Thoracic aorta (tissue), 2 donors: ENCODE measurements at regions not wholly inside any gene's neighbourhood (a gene's known extent, or its start where the extent isn't known, plus 50 kb on each side); places are given as distances from the start of the nearest gene placed in this dataset.

ENCODE experiments used
- ATAC-seq: fragments of 150-250 bp; one replicate; pipeline ENCODE4 v1.8.0; 2017; ENCODE audit warnings: low read depth; ENCODE audit not compliant: insufficient number of reproducible peaks, low FRiP score
- DNase-seq: peaks from one replicate; pipeline ENCODE4 v3.0.0-alpha.2; 2020; ENCODE audit warnings: low spot score
- H3K27ac ChIP-seq, 2 donors: fragments of 200-600 bp; sonication (generic); 1 replicate in 1 of 2; 2 replicates in 1 of 2; pipeline ENCODE4 v1.5.1; 2016; ENCODE audit warnings: mild to moderate bottlenecking in 2 of 2, moderate library complexity in 2 of 2
- H3K27me3 ChIP-seq: fragments of 200-600 bp; sonication (generic); replicated peaks from 2 replicates; pipeline ENCODE4 v1.6.0; 2016; ENCODE audit warnings: mild to moderate bottlenecking; ENCODE audit not compliant: insufficient read depth
- H3K36me3 ChIP-seq: fragments of 200-600 bp; sonication (generic); one replicate; pipeline ENCODE4 v1.5.1; 2016
- H3K4me1 ChIP-seq, 2 donors: fragments of 200-600 bp; sonication (generic); 1 replicate in 1 of 2; 2 replicates in 1 of 2; pipeline versions ENCODE4 v1.5.1 to v1.6.0; 2016; ENCODE audit warnings: low read depth in 2 of 2, mild to moderate bottlenecking in 1 of 2; ENCODE audit not compliant: control insufficient read depth in 1 of 2
- H3K4me3 ChIP-seq: fragments of 200-600 bp; sonication (generic); 2 replicates; pipeline ENCODE4 v1.5.1; 2016; ENCODE audit warnings: mild to moderate bottlenecking
- H3K9me3 ChIP-seq: fragments of 200-600 bp; sonication (generic); 2 replicates; pipeline ENCODE4 v1.5.1; 2016
- TF ChIP-seq, protein P1 (sequence below): fragments of 200-600 bp; sonication (generic); IDR thresholded peaks from one replicate; pipeline ENCODE4 v1.5.1; 2019; ENCODE audit warnings: antibody characterized with exemption

DNA sequence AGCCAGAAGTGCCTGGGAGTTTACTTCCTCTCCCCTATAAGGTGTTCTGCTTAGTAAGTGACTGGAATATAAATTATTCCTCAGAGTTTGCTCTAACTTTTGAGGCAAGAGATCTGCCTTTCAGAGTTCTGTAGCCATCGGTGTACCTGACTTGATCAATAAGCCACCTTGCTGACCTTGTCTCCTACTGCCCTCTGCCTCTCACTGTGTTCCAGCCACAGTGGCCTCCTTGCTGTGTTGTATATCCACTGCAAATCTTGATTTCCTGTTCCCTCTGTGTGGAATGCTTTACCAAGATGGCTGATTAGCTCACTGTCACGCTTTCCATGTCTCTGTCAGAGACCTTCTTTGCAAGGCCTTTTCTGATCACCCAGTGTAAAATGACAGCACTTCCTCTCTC is 442.4 kb downstream of the SQOR start:
- H3K4me3 ChIP-seq = no peak overlapping the region
- H3K4me1 ChIP-seq = no peaks in the 10 kb centered on the region
- no peak for ATAC-seq
- TF ChIP-seq, protein P1, sequence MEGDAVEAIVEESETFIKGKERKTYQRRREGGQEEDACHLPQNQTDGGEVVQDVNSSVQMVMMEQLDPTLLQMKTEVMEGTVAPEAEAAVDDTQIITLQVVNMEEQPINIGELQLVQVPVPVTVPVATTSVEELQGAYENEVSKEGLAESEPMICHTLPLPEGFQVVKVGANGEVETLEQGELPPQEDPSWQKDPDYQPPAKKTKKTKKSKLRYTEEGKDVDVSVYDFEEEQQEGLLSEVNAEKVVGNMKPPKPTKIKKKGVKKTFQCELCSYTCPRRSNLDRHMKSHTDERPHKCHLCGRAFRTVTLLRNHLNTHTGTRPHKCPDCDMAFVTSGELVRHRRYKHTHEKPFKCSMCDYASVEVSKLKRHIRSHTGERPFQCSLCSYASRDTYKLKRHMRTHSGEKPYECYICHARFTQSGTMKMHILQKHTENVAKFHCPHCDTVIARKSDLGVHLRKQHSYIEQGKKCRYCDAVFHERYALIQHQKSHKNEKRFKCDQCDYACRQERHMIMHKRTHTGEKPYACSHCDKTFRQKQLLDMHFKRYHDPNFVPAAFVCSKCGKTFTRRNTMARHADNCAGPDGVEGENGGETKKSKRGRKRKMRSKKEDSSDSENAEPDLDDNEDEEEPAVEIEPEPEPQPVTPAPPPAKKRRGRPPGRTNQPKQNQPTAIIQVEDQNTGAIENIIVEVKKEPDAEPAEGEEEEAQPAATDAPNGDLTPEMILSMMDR = no peak
- no peaks in the 10 kb centered on the region for H3K9me3 ChIP-seq
- H3K36me3 ChIP-seq = no peaks in the 10 kb centered on the region
- H3K27ac ChIP-seq = no peak overlapping the region
- no peaks in the 10 kb centered on the region for H3K27me3 ChIP-seq
- no peak for DNase-seq

DNA sequence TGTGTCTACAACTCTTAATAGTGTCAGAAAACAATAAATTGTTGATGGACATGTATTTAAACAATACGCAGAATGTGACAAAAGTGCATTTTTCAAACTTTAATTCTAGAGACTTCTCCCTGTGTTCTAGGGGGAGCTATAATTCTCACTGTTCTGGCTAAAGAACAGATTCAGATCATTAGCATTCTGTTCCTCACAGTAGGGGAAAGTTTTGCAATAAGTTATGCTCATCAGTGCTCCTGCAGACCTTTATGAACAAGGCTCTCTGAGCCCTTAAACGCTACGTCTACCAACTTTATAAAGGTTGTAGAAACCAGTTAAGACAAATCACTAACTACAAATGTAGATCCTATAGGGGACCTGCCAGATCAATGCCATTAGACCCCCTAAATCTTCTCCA is 444.2 kb downstream of the SQOR start:
- H3K27me3 ChIP-seq = no peaks in the 10 kb centered on the region
- no peaks in the 10 kb centered on the region for H3K4me1 ChIP-seq
- ATAC-seq = no peak
- TF ChIP-seq, protein P1 = no peak
- H3K27ac ChIP-seq = no peak overlapping the region
- H3K36me3 ChIP-seq = no peaks in the 10 kb centered on the region
- DNase-seq = no peak
- no peak overlapping the region for H3K4me3 ChIP-seq
- H3K9me3 ChIP-seq = no peaks in the 10 kb centered on the region

DNA sequence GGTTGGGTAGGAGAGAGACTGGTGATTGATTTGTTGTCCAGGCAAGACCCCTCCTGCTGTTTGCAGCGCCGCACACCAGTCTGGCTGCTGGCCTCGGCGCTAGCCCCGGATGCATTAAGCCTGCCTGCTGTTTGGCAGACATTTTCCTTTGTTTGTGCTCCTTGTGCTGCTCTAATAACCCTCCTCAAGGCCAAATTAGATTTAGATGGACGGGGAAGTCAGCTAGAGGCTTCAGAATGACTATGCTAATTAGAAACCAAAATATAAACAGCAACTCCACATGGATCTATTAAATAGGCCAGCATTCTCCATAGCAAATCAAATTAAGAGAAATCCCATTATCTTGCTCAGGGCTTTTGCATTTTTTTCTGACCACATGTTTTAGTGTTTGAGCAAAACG is 445.2 kb downstream of the SQOR start:
- Histone ChIP-seq H3K9me3 (no peaks in the 10 kb centered on the region), H3K36me3 (no peaks in the 10 kb centered on the region), H3K4me3 (no peak overlapping the region), H3K27ac (no peak overlapping the region), H3K27me3 (no peaks in the 10 kb centered on the region), H3K4me1 (no peaks in the 10 kb centered on the region)
- TF ChIP-seq, protein P1 = no peak
- DNase-seq = no peak
- ATAC-seq = no peak

DNA sequence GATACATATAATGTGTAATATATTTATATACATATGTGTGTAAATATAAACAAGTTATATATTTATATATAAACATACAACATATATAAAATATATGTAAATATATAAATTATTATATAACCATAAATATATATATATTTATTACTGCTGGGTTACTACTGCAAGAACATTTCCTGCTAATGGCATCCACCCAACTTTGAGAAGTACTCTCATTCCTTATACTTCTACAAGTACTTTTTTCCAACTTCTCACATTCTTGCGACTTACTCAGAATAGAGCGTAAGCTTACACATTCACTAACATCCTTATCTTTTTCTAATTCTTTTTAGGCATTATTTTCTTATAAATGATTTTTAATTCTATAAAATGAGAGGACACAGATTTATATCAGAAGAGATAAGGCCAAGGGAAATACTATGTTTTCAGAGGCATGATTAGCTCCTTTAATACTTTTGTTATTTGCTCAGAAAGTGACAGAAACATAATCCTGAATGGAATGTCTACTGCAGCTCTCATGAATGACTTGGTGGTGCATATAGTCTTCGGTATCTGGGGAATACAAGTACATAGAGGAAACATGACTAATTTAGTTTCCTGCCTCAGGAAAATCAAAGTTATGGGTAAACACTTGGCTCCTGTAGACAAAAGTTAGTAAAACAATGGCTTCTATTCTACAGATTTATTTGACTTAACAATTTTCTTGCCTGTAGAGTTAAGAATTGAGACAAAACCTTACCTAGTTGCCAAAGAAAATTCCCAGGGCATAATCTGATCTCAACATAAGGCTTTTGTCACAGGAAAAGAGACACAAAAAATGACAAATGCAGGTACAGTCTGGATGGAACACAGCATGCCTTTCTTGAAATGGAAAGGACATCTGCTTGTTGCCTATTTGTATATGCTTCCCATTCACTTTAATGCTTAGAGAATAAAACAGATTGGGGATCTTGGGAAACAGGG is 453.9 kb downstream of the SQOR start:
- Histone ChIP-seq H3K36me3 (no peaks in the 10 kb centered on the region), H3K9me3 (no peaks in the 10 kb centered on the region), H3K27me3 (no peaks in the 10 kb centered on the region), H3K4me1 (no peaks in the 10 kb centered on the region), H3K27ac (no peak overlapping the region), H3K4me3 (no peak overlapping the region)
- TF ChIP-seq, protein P1 = no peak
- ATAC-seq = no peak
- DNase-seq = no peak

DNA sequence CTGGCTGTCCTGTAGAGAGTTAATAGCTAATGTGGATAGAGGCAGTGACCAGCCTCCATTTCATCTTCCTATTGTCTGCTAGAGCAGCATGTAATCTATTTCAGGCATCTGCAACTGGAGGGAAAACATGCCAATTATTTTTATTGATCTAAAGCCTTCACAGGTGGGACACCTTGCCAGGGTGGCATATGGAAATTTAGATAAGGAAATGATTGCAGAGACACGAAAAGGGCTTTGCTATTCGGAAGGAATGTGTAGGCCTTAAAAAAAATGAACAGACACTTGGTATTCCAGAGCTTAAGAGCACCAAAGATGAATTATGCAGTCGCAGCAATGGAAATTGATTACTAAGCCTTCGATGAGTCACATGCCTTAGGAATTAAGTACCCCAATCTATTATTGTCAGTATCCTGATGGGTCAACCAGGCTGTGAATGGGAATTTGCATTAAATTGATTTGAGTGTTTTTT is 454.7 kb downstream of the SQOR start:
- Histone ChIP-seq H3K27ac (no peak overlapping the region), H3K27me3 (no peaks in the 10 kb centered on the region), H3K4me3 (no peak overlapping the region), H3K4me1 (no peaks in the 10 kb centered on the region), H3K36me3 (no peaks in the 10 kb centered on the region), H3K9me3 (no peaks in the 10 kb centered on the region)
- ATAC-seq = no peak
- TF ChIP-seq, protein P1 = no peak
- DNase-seq = no peak
